Fibroblast of lung (primary cell): ENCODE measurements at regions not wholly inside any gene's neighbourhood (a gene's known extent, or its start where the extent isn't known, plus 50 kb on each side); places are given as distances from the start of the nearest gene placed in this dataset.

Experiments
- EZH2 ChIP-seq: IDR thresholded peaks from 2 replicates; pipeline ENCODE4 v1.5.1; 2012; ENCODE audit warnings: low read length, control low read depth, mild to moderate bottlenecking; ENCODE audit errors: missing control alignments
- TF ChIP-seq, protein P1 (sequence below), 2 donors: IDR thresholded peaks in 1 of 2; conservative IDR thresholded peaks in 1 of 2; 1 replicate in 1 of 2; 2 replicates in 1 of 2; pipeline ENCODE4 v1.5.1; 2011 to 2012; ENCODE audit warnings: low read length in 2 of 2, control low read depth in 1 of 2, inconsistent platforms in 1 of 2, low read depth in 1 of 2, mild to moderate bottlenecking in 1 of 2

DNA sequence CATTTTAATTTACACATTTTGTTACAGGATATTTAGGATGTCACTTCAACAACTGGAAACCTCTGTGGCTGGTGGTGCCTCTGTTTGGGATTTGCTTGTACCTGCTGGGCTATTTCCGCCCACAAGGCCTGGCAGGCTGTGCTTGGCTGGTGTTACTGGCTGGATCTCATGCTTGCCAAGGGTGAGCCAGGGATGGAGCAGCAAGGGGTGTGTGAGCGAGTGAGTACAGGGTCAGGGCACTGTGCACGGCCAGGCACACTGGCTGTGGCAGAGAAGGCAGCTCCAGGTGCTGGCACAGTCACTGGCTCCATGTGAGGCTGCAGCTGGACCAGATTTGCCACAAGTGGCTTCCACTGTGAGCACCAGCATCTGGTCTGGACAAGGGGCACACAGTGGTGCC, 1254.8 kb downstream of the SLITRK5 start:
- TF ChIP-seq EZH2, result no peak
- TF ChIP-seq, protein P1, sequence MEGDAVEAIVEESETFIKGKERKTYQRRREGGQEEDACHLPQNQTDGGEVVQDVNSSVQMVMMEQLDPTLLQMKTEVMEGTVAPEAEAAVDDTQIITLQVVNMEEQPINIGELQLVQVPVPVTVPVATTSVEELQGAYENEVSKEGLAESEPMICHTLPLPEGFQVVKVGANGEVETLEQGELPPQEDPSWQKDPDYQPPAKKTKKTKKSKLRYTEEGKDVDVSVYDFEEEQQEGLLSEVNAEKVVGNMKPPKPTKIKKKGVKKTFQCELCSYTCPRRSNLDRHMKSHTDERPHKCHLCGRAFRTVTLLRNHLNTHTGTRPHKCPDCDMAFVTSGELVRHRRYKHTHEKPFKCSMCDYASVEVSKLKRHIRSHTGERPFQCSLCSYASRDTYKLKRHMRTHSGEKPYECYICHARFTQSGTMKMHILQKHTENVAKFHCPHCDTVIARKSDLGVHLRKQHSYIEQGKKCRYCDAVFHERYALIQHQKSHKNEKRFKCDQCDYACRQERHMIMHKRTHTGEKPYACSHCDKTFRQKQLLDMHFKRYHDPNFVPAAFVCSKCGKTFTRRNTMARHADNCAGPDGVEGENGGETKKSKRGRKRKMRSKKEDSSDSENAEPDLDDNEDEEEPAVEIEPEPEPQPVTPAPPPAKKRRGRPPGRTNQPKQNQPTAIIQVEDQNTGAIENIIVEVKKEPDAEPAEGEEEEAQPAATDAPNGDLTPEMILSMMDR (conservative IDR thresholded peaks at IDR 0.05 in 1 of 2, IDR thresholded peaks at IDR 0.05 in 1 of 2; ENCODE audit: low read depth in 1 of 2, low read length in 2 of 2), result no peak
